Activated CD4-positive, alpha-beta T cell treated with anti-CD3 and anti-CD28 coated beads, Interleukin-2, Interleukin-4, amounts not matched to agents 100 ng/mL and 50 ng/mL, durations not matched to agents 16 hours and 8 hours (primary cell): ENCODE measurements at regions not wholly inside any gene's neighbourhood (a gene's known extent, or its start where the extent isn't known, plus 50 kb on each side); places are given as distances from the start of the nearest gene placed in this dataset.

ENCODE experiments used
- DNase-seq: peaks from one replicate; pipeline ENCODE4 v3.0.0-alpha.2; 2020; ENCODE audit warnings: low spot score

- DNase-seq, result no peak
Observed at GRCh38 chr5:153118018-153118417, 372.5 kb upstream of the GRIA1 start.

- no peak for DNase-seq
Observed at GRCh38 chr5:153122403-153122802, 368.1 kb upstream of the GRIA1 start.

- DNase-seq, result no peak
Observed at GRCh38 chr5:153130296-153130695, 360.2 kb upstream of the GRIA1 start.

GRCh38 chr5:153135411-153135810, 355.1 kb upstream of the GRIA1 start:
- no peak for DNase-seq

- no peak for DNase-seq
Observed at GRCh38 chr5:153136910-153137614, 353.4 kb upstream of the GRIA1 start.

- peak; percentile 17 for DNase-seq
Observed at GRCh38 chr5:153147891-153148623, 342.4 kb upstream of the GRIA1 start.

- no peak for DNase-seq
Observed at GRCh38 chr5:153148624-153148976, 341.9 kb upstream of the GRIA1 start.

- DNase-seq, result no peak
Observed at GRCh38 chr5:153151558-153151957, 338.9 kb upstream of the GRIA1 start.

- no peak for DNase-seq
Observed at GRCh38 chr5:153153086-153153485, 337.4 kb upstream of the GRIA1 start.

GRCh38 chr5:153157156-153157555, 333.3 kb upstream of the GRIA1 start:
- DNase-seq, result no peak

GRCh38 chr5:153158608-153159007, 331.9 kb upstream of the GRIA1 start:
- no peak for DNase-seq

- no peak for DNase-seq
Observed at GRCh38 chr5:153159616-153160015, 330.9 kb upstream of the GRIA1 start.

GRCh38 chr5:153168241-153168640, 322.2 kb upstream of the GRIA1 start:
- no peak for DNase-seq

GRCh38 chr5:153187503-153187902, 303.0 kb upstream of the GRIA1 start:
- no peak for DNase-seq

GRCh38 chr5:153206361-153206760, 284.1 kb upstream of the GRIA1 start:
- no peak for DNase-seq

- DNase-seq, result no peak
Observed at GRCh38 chr5:153209016-153209415, 281.5 kb upstream of the GRIA1 start.

GRCh38 chr5:153209687-153210086, 280.8 kb upstream of the GRIA1 start:
- no peak for DNase-seq

GRCh38 chr5:153211076-153211475, 279.4 kb upstream of the GRIA1 start:
- no peak for DNase-seq

- no peak for DNase-seq
Observed at GRCh38 chr5:153212471-153212870, 278.0 kb upstream of the GRIA1 start.

- no peak for DNase-seq
Observed at GRCh38 chr5:153222936-153223335, 267.5 kb upstream of the GRIA1 start.

- DNase-seq, result no peak
Observed at GRCh38 chr5:153223376-153223775, 267.1 kb upstream of the GRIA1 start.

GRCh38 chr5:153224651-153225050, 265.8 kb upstream of the GRIA1 start:
- no peak for DNase-seq

GRCh38 chr5:153233933-153234332, 256.5 kb upstream of the GRIA1 start:
- no peak for DNase-seq

GRCh38 chr5:153236319-153236718, 254.2 kb upstream of the GRIA1 start:
- no peak for DNase-seq
